SK-N-SH (cell line): ENCODE measurements at regions not wholly inside any gene's neighbourhood (a gene's known extent, or its start where the extent isn't known, plus 50 kb on each side); places are given as distances from the start of the nearest gene placed in this dataset.

ENCODE experiments used
- CTCF ChIA-PET: fragments of 300-600, 350-600 bp; formaldehyde crosslinking; extraction: SDS; loops from one replicate; lab custom pipeline; 2021; lab: Yijun Ruan, JAX
- POLR2A ChIA-PET: fragments of 350-600 bp; sonication (Branson Sonifier 250); formaldehyde crosslinking; extraction: SDS; loops from one replicate; lab custom pipeline; 2020; ENCODE audit warnings: antibody characterized with exemption, inconsistent platforms; lab: Yijun Ruan, JAX
- DNase-seq: peaks from one replicate; pipeline ENCODE4 v3.0.0; 2012
- H2AFZ ChIP-seq: fragments of 200-600 bp; sonication (generic); 2 replicates; pipeline ENCODE4 v1.8.1; 2016; ENCODE audit warnings: antibody characterized with exemption, mild to moderate bottlenecking, low read depth
- H3F3A ChIP-seq: fragments of 200-600 bp; sonication (generic); replicated peaks from 2 replicates; pipeline ENCODE3; 2016; ENCODE audit warnings: antibody characterized with exemption, mild to moderate bottlenecking; ENCODE audit not compliant: insufficient read depth
- H3K27ac ChIP-seq, 2 experiments: fragments of 200-500 bp in 1 of 2; fragments of 200-600 bp in 1 of 2; sonication (Bioruptor generic) in 1 of 2; sonication (generic), shearing (Covaris generic) in 1 of 2; 2 replicates each; pipeline versions ENCODE4 v1.5.1 to v1.6.1; 2014 to 2016; ENCODE audit warnings: low read depth in 2 of 2, inconsistent platforms in 1 of 2, low read length in 1 of 2, mild to moderate bottlenecking in 1 of 2, mixed read lengths in 1 of 2
- H3K27me3 ChIP-seq: fragments of 200-600 bp; sonication (generic), shearing (Covaris generic); 2 replicates; pipeline ENCODE4 v1.6.1; 2016; ENCODE audit warnings: mixed run types; ENCODE audit not compliant: insufficient read depth
- H3K36me3 ChIP-seq, 2 experiments: fragments of 200-500 bp in 1 of 2; fragments of 200-600 bp in 1 of 2; sonication (Bioruptor generic) in 1 of 2; sonication (generic) in 1 of 2; replicated peaks in 1 of 2; 2 replicates each; pipeline versions ENCODE3 to v1.5.1; 2014 to 2016; ENCODE audit warnings: low read length in 1 of 2, mild to moderate bottlenecking in 1 of 2; ENCODE audit not compliant: insufficient read depth in 2 of 2, control insufficient read depth in 1 of 2
- H3K4me1 ChIP-seq, 2 experiments: fragments of 200-500 bp in 1 of 2; fragments of 200-600 bp in 1 of 2; sonication (Bioruptor generic) in 1 of 2; sonication (generic), shearing (Covaris generic) in 1 of 2; 2 replicates each; pipeline versions ENCODE4 v1.5.1 to v1.6.1; 2014 to 2016; ENCODE audit warnings: low read depth in 1 of 2, low read length in 1 of 2, mixed run types in 1 of 2; ENCODE audit not compliant: insufficient read depth in 2 of 2, control insufficient read depth in 1 of 2
- H3K4me2 ChIP-seq: fragments of 200-600 bp; sonication (generic), shearing (Covaris generic); 2 replicates; pipeline ENCODE4 v1.6.1; 2017; ENCODE audit warnings: mixed run types
- H3K4me3 ChIP-seq, 2 experiments: fragments of 200-500 bp in 1 of 2; fragments of 200-600 bp in 1 of 2; sonication (Bioruptor generic) in 1 of 2; sonication (generic), shearing (Covaris generic) in 1 of 2; 2 replicates each; pipeline versions ENCODE4 v1.5.1 to v1.8.1; 2014 to 2016; ENCODE audit warnings: low read depth in 2 of 2, inconsistent platforms in 1 of 2, low read length in 1 of 2, mild to moderate bottlenecking in 1 of 2, mixed read lengths in 1 of 2, moderate library complexity in 1 of 2
- H3K79me2 ChIP-seq: fragments of 200-600 bp; sonication (generic); 2 replicates; pipeline ENCODE4 v1.8.1; 2017; ENCODE audit warnings: mild to moderate bottlenecking; ENCODE audit not compliant: insufficient read depth
- H3K9ac ChIP-seq: fragments of 200-600 bp; sonication (generic); 2 replicates; pipeline ENCODE4 v1.6.1; 2017; ENCODE audit warnings: mixed run types
- H3K9me2 ChIP-seq: fragments of 200-600 bp; sonication (generic); 2 replicates; pipeline ENCODE4 v1.6.1; 2017; ENCODE audit warnings: mixed run types
- H3K9me3 ChIP-seq: fragments of 200-600 bp; sonication (generic); 2 replicates; pipeline ENCODE4 v1.6.1; 2017; ENCODE audit warnings: mixed run types, mild to moderate bottlenecking, moderate library complexity
- H4K20me1 ChIP-seq: fragments of 200-600 bp; sonication (generic); 2 replicates; pipeline ENCODE4 v1.6.1; 2017; ENCODE audit warnings: mild to moderate bottlenecking, mixed run types; ENCODE audit not compliant: insufficient read depth
- EP300 ChIP-seq, 2 experiments: IDR thresholded peaks; 2 replicates each; pipeline versions ENCODE4 v1.4.0 to v1.6.1; 2012; ENCODE audit warnings: borderline replicate concordance in 1 of 2, low read depth in 1 of 2, low read length in 1 of 2
- FOXJ3 ChIP-seq: sonication (generic); formaldehyde crosslinking; IDR thresholded peaks from 2 replicates; pipeline ENCODE4 v1.5.1; 2020; ENCODE audit warnings: mild to moderate bottlenecking, missing genetic modification reagents
- GABPA ChIP-seq: IDR thresholded peaks from 2 replicates; pipeline ENCODE4 v1.4.0; 2012; ENCODE audit warnings: low read depth, mild to moderate bottlenecking
- GATA2 ChIP-seq: sonication (generic); formaldehyde crosslinking; IDR thresholded peaks from 2 replicates; pipeline ENCODE4 v1.5.0; 2020; ENCODE audit warnings: mild to moderate bottlenecking, missing genetic modification reagents
- RAD21 ChIP-seq: IDR thresholded peaks from 2 replicates; pipeline ENCODE4 v1.6.1; 2012; ENCODE audit warnings: mild to moderate bottlenecking, low read length
- TAF1 ChIP-seq: IDR thresholded peaks from 2 replicates; pipeline ENCODE4 v1.6.1; 2012; ENCODE audit warnings: low read depth, mild to moderate bottlenecking, low read length, moderate library complexity, borderline replicate concordance
- WGBS: methylation state at CpG from one replicate; pipeline ENCODE4 v1.1.6; 2017; ENCODE audit warnings: low lambda C conversion rate; 5-methylcytosine and 5-hydroxymethylcytosine counted together
- TF ChIP-seq, protein P1 (sequence below): IDR thresholded peaks from 2 replicates; pipeline ENCODE4 v1.4.0; 2012; ENCODE audit warnings: low read depth, borderline replicate concordance
- TF ChIP-seq, protein P2 (sequence below): IDR thresholded peaks from 2 replicates; pipeline ENCODE4 v1.4.0; 2012; ENCODE audit warnings: low read depth
- TF ChIP-seq, protein P3 (sequence below): IDR thresholded peaks from 2 replicates; pipeline ENCODE4 v1.6.1; 2012; ENCODE audit warnings: mild to moderate bottlenecking, low read depth, low read length, moderate library complexity
- TF ChIP-seq, protein P4 (sequence below): fragments of 150-350 bp; IDR thresholded peaks from 2 replicates; pipeline ENCODE4 v1.6.1; 2016; ENCODE audit warnings: mild to moderate bottlenecking, low read depth, low read length
- TF ChIP-seq, protein P5 (sequence below): fragments of 200-600 bp; sonication (generic); IDR thresholded peaks from 2 replicates; pipeline ENCODE4 v1.6.1; 2017; ENCODE audit warnings: antibody characterized with exemption, mild to moderate bottlenecking, moderate library complexity

DNA sequence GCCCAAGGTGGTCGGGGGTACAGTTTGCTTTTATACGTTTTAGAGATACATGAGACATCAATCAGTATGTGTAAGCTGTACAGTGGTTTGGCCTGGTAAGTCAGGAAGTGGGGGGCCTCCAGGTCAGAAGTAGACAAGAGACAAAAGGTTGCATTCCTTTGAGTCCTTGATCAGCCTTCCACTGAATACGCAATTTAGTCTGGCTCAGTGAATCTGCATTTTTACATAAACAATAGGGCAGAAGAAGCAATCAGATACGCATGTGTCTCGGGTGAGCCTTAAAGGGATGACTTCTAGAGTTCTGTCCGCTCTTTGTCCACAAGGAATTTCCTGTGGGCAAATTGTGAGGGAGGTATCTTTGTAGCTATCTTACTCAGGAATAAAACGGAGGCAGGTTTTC lies 87.2 kb downstream of the SOWAHC start (continued):
- TF ChIP-seq, protein P1, sequence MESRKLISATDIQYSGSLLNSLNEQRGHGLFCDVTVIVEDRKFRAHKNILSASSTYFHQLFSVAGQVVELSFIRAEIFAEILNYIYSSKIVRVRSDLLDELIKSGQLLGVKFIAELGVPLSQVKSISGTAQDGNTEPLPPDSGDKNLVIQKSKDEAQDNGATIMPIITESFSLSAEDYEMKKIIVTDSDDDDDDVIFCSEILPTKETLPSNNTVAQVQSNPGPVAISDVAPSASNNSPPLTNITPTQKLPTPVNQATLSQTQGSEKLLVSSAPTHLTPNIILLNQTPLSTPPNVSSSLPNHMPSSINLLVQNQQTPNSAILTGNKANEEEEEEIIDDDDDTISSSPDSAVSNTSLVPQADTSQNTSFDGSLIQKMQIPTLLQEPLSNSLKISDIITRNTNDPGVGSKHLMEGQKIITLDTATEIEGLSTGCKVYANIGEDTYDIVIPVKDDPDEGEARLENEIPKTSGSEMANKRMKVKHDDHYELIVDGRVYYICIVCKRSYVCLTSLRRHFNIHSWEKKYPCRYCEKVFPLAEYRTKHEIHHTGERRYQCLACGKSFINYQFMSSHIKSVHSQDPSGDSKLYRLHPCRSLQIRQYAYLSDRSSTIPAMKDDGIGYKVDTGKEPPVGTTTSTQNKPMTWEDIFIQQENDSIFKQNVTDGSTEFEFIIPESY = no peak

DNA sequence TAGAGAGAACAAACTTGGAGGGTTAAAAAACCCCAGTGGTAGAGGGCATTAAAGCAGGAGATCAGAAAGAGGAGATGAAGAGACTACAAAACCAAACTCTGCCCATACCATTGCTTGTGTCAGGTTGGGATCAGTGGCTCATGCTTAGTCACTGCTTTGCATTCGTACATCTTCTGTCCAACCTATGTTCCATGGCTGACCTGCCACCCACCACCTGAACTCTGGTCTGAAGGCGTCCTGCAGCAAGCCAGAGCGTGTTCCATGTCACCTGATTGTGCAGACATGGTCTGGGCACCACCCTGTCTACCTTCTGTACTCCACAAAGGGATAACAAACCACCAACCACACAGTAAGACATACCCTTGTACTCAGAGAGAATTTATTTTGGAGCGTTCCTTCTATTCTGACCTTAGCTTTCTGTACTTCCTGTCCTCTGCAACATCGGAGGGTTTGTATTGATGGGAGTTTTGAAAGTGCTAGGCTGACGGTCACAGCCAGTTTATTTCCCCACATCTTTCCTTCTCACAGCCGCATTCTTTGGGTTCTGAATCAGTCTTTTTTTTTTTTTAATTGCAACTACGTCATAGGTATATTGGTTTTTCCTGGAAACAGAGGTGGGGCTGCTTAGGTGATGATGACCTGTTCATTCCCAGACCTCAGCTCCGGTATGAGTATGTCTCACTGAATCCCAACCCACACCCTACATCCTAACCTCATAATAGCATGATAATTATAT lies 88.3 kb downstream of the SOWAHC start:
- 84% methylated on average over 9 of the region's 9 CpGs for WGBS
- Histone ChIP-seq H3K79me2 (no peaks in the 10 kb centered on the region), H3K36me3 (no peaks in the 10 kb centered on the region), H4K20me1 (no peaks in the 10 kb centered on the region), H3K27me3 (no peaks in the 10 kb centered on the region), H3K4me2 (no peak overlapping the region), H3K9me3 (no peaks in the 10 kb centered on the region), H3K9ac (no peak overlapping the region), H3K9me2 (no peaks in the 10 kb centered on the region), H3F3A (no peaks in the 10 kb centered on the region), H3K27ac (no peak overlapping the region), H3K4me1 (peaks cover 0 to 2% of the 10 kb centered on the region in 2 experiments; a peak in 1 of 4 replicates), H3K4me3 (no peak overlapping the region), H2AFZ (no peak overlapping the region)
- DNase-seq = no peak
- POLR2A ChIA-PET = no interaction called here
- no peak for TF ChIP-seq EP300 (IDR thresholded peaks at IDR 0.05; ENCODE audit: borderline replicate concordance in 1 of 2, low read depth in 1 of 2, low read length in 1 of 2)
- TF ChIP-seq, protein P2, sequence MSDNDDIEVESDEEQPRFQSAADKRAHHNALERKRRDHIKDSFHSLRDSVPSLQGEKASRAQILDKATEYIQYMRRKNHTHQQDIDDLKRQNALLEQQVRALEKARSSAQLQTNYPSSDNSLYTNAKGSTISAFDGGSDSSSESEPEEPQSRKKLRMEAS = no peak
- TF ChIP-seq, protein P3, sequence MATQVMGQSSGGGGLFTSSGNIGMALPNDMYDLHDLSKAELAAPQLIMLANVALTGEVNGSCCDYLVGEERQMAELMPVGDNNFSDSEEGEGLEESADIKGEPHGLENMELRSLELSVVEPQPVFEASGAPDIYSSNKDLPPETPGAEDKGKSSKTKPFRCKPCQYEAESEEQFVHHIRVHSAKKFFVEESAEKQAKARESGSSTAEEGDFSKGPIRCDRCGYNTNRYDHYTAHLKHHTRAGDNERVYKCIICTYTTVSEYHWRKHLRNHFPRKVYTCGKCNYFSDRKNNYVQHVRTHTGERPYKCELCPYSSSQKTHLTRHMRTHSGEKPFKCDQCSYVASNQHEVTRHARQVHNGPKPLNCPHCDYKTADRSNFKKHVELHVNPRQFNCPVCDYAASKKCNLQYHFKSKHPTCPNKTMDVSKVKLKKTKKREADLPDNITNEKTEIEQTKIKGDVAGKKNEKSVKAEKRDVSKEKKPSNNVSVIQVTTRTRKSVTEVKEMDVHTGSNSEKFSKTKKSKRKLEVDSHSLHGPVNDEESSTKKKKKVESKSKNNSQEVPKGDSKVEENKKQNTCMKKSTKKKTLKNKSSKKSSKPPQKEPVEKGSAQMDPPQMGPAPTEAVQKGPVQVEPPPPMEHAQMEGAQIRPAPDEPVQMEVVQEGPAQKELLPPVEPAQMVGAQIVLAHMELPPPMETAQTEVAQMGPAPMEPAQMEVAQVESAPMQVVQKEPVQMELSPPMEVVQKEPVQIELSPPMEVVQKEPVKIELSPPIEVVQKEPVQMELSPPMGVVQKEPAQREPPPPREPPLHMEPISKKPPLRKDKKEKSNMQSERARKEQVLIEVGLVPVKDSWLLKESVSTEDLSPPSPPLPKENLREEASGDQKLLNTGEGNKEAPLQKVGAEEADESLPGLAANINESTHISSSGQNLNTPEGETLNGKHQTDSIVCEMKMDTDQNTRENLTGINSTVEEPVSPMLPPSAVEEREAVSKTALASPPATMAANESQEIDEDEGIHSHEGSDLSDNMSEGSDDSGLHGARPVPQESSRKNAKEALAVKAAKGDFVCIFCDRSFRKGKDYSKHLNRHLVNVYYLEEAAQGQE = no peak
- TF ChIP-seq GATA2 (CRISPR knock-in tag) = no peak
- TF ChIP-seq GABPA = no peak
- CTCF ChIA-PET = interaction anchor here (1.4 to 1.6 kb wide), 2 partner anchors 156 to 192 kb away, joined by 3 to 8 read pairs; no protein-coding TSS in a partner anchor

DNA sequence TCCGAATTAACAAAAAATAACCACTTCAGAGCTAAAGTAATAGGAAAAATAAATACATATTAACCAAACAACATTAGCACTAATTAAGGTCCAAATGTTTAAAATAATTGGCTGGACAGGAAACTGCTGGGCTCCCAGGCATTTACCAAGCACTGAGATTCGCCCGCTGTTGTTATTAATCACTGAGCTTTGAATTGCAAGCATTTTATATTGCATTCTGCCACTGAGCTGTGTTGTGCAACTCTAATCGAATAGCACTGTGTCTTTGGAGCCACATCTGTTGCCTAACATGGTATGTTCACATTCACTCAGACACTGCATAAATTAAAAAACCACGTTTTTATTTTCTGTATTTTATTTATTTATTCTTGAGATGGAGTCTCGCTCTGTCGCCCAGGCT lies 88.9 kb downstream of the SOWAHC start:
- ChIA-PET CTCF (interaction anchor here (1.4 kb wide), 1 partner anchor 193 kb away, joined by 3 read pairs; no protein-coding TSS in a partner anchor), POLR2A (no interaction called here)
- Histone ChIP-seq H3K79me2 (no peaks in the 10 kb centered on the region), H3K27ac (no peak overlapping the region), H3K9me2 (no peaks in the 10 kb centered on the region), H3F3A (no peaks in the 10 kb centered on the region), H3K4me2 (no peak overlapping the region), H4K20me1 (no peaks in the 10 kb centered on the region), H3K9ac (no peak overlapping the region), H2AFZ (no peak overlapping the region), H3K4me1 (peaks cover 0 to 2% of the 10 kb centered on the region in 2 experiments; a peak in 1 of 4 replicates), H3K9me3 (no peaks in the 10 kb centered on the region), H3K36me3 (no peaks in the 10 kb centered on the region), H3K27me3 (no peaks in the 10 kb centered on the region), H3K4me3 (no peak overlapping the region)
- no peak for DNase-seq
- 78% methylated on average over 7 of the region's 7 CpGs for WGBS
- TF ChIP-seq, protein P4, sequence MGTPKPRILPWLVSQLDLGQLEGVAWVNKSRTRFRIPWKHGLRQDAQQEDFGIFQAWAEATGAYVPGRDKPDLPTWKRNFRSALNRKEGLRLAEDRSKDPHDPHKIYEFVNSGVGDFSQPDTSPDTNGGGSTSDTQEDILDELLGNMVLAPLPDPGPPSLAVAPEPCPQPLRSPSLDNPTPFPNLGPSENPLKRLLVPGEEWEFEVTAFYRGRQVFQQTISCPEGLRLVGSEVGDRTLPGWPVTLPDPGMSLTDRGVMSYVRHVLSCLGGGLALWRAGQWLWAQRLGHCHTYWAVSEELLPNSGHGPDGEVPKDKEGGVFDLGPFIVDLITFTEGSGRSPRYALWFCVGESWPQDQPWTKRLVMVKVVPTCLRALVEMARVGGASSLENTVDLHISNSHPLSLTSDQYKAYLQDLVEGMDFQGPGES = no peak
- TF ChIP-seq, protein P5, sequence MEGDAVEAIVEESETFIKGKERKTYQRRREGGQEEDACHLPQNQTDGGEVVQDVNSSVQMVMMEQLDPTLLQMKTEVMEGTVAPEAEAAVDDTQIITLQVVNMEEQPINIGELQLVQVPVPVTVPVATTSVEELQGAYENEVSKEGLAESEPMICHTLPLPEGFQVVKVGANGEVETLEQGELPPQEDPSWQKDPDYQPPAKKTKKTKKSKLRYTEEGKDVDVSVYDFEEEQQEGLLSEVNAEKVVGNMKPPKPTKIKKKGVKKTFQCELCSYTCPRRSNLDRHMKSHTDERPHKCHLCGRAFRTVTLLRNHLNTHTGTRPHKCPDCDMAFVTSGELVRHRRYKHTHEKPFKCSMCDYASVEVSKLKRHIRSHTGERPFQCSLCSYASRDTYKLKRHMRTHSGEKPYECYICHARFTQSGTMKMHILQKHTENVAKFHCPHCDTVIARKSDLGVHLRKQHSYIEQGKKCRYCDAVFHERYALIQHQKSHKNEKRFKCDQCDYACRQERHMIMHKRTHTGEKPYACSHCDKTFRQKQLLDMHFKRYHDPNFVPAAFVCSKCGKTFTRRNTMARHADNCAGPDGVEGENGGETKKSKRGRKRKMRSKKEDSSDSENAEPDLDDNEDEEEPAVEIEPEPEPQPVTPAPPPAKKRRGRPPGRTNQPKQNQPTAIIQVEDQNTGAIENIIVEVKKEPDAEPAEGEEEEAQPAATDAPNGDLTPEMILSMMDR = no peak
- no peak for TF ChIP-seq FOXJ3 (CRISPR knock-in tag)
- no peak for TF ChIP-seq RAD21
- TF ChIP-seq, protein P1 = no peak
- TF ChIP-seq TAF1 = no peak
